HFFc6 (cell line): ENCODE measurements at regions not wholly inside any gene's neighbourhood (a gene's known extent, or its start where the extent isn't known, plus 50 kb on each side); places are given as distances from the start of the nearest gene placed in this dataset.

Source experiments
- DNase-seq: peaks from one replicate; pipeline ENCODE4 v3.0.0-alpha.2; 2018
- H3K27ac Mint-ChIP-seq: 2 replicates; pipeline ENCODE4 v1.8.0; 2020; ENCODE audit warnings: mild to moderate bottlenecking, mixed read lengths
- H3K27me3 Mint-ChIP-seq: 2 replicates; pipeline ENCODE4 v1.8.0; 2021; ENCODE audit warnings: mild to moderate bottlenecking, moderate library complexity, mixed read lengths; ENCODE audit not compliant: insufficient read depth
- H3K36me3 Mint-ChIP-seq: 2 replicates; pipeline ENCODE4 v1.8.0; 2021; ENCODE audit warnings: low read depth, mixed read lengths
- H3K4me1 Mint-ChIP-seq: 2 replicates; pipeline ENCODE4 v1.8.0; 2020; ENCODE audit warnings: low read depth, mixed read lengths
- H3K4me3 Mint-ChIP-seq: 2 replicates; pipeline ENCODE4 v1.8.0; 2020; ENCODE audit warnings: mild to moderate bottlenecking, moderate library complexity, mixed read lengths
- H3K9me3 Mint-ChIP-seq: 2 replicates; pipeline ENCODE4 v1.8.0; 2020; ENCODE audit warnings: mild to moderate bottlenecking, mixed read lengths
- TF ChIP-seq, protein P1 (sequence below): fragments of 200-600 bp; sonication (generic); IDR thresholded peaks from 2 replicates; pipeline ENCODE4 v1.5.0; 2021; ENCODE audit warnings: antibody characterized with exemption, mild to moderate bottlenecking

DNA sequence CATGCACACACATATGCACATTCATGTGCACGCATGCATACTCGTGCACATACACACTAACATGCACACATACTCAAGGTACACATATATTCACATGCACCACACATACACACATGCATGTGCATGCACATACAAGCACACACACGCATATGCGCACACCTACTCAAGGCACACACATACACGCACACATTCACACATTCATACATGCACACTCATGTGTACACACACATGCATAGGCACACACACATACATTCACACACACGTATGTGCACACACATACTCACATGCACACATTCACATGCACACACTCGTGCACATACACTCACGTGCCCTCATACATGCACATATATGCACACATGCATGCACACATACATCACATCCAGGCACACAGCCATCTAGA, 489.0 kb downstream of the MN1 start:
- no peak overlapping the region for H3K27ac Mint-ChIP-seq
- no peaks in the 10 kb centered on the region for H3K36me3 Mint-ChIP-seq

DNA sequence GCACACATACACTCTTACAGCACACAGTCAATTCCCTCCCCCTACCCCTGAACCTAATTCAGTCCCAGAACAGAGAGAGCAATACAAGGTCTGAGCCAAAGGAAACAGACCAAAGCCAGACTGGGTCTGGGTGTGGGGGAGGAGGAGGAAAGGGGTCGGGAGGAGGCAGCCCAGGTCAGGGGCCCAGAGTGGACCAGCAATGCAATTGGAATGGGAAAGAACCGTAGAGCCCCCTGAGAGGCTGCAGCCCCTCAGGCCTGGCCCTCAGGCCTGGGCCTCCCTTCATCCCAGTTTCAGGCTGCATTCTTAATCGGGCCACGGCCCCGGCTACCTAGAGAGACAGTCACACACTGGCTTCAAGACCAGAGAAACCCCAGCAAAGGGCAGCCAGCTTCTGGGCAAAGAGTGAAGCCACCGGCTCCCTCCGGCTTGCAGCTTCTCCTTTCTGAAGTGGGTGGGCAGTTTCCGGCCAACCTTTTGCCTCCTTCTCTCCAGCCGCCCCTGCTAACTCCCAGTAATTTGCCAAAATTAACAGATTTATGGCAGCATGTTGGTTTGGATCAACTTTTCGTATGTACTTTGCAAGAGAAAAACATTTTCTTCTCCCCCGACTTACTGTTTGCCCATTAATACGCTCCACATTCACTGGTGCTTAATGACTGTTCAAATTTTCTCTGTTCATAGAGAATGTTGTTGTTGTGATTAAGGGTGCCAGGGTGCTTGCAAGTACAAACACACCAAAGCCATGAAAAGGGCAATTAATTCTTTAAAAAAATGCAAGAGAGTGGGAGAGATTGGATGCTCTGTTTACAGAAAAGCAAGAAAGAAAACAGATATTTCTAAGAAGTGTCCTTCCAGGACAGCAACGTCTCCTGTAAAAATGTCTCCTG, 488.3 kb downstream of the MN1 start:
- Mint-ChIP-seq H3K4me3 (no peak overlapping the region), H3K4me1 (peaks cover 6% of the 10 kb centered on the region; the same call in 1 of the 2 replicates), H3K27me3 (peaks cover 23% of the 10 kb centered on the region), H3K9me3 (no peaks in the 10 kb centered on the region), H3K27ac (no peak overlapping the region), H3K36me3 (no peaks in the 10 kb centered on the region)
- no peak for DNase-seq
- TF ChIP-seq, protein P1, sequence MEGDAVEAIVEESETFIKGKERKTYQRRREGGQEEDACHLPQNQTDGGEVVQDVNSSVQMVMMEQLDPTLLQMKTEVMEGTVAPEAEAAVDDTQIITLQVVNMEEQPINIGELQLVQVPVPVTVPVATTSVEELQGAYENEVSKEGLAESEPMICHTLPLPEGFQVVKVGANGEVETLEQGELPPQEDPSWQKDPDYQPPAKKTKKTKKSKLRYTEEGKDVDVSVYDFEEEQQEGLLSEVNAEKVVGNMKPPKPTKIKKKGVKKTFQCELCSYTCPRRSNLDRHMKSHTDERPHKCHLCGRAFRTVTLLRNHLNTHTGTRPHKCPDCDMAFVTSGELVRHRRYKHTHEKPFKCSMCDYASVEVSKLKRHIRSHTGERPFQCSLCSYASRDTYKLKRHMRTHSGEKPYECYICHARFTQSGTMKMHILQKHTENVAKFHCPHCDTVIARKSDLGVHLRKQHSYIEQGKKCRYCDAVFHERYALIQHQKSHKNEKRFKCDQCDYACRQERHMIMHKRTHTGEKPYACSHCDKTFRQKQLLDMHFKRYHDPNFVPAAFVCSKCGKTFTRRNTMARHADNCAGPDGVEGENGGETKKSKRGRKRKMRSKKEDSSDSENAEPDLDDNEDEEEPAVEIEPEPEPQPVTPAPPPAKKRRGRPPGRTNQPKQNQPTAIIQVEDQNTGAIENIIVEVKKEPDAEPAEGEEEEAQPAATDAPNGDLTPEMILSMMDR: no peak

More for the DNA sequence above, 489.0 kb downstream of the MN1 start:
- H3K4me3 Mint-ChIP-seq: no peak overlapping the region
- no peak for DNase-seq
- no peaks in the 10 kb centered on the region for H3K9me3 Mint-ChIP-seq
- peaks cover 19% of the 10 kb centered on the region for H3K27me3 Mint-ChIP-seq
- H3K4me1 Mint-ChIP-seq: no peaks in the 10 kb centered on the region; the same call in 1 of the 2 replicates
- TF ChIP-seq, protein P1: no peak

DNA sequence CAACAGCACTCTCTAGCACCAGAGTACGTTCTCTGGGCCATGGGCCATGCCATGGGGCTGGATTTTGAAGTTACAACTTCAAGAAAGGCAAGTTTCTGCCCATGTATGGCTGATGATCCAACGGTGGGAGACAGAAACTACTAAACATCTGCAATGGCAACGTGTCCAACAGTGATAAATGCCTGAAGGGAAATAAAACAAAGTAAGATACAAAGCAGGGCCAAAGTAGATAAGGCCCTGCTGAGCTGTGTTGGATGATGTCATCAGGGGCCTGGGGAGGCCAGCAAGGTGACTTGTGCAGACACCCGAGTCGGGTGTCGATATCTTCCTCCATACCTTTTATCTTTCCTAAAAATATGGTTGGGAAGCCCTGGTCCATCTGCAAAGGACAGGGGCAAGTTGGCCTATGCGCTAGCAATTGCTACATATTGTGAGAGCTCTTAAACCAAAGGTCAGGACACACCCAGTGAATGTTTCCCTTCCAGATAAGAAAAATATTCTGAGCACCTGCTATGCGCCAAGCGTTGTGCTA, 487.2 kb downstream of the MN1 start:
- no peak overlapping the region for H3K4me3 Mint-ChIP-seq
- peaks cover 24% of the 10 kb centered on the region for H3K27me3 Mint-ChIP-seq
- H3K9me3 Mint-ChIP-seq: no peaks in the 10 kb centered on the region
- no peak for DNase-seq
- no peak overlapping the region for H3K27ac Mint-ChIP-seq
- TF ChIP-seq, protein P1: no peak
- H3K36me3 Mint-ChIP-seq: no peaks in the 10 kb centered on the region
- H3K4me1 Mint-ChIP-seq: peaks cover 8% of the 10 kb centered on the region; the same call in 1 of the 2 replicates

DNA sequence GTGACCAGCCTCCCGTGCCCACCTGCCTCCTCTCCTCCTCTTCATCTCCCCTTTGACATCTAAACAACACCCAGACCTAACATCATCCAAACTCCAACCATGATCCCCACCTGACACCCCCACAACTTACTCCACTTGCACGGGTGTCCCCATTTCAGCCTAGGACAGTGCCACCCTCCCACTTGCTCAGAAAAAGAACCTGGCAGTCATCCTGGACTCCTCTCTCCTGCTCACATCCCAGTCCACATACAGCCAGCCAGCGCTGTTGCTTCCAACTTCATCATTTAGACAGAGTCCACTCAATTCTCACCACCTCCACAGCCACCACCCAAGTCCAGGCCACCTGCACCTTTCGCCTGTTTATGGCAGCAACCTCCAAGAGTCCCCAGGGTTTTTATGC, 485.7 kb downstream of the MN1 start:
- peaks cover 28% of the 10 kb centered on the region for H3K27me3 Mint-ChIP-seq
- H3K36me3 Mint-ChIP-seq: no peaks in the 10 kb centered on the region
- H3K4me3 Mint-ChIP-seq: no peak overlapping the region
- no peaks in the 10 kb centered on the region for H3K9me3 Mint-ChIP-seq
- H3K27ac Mint-ChIP-seq: no peak overlapping the region
- DNase-seq: no peak
- H3K4me1 Mint-ChIP-seq: peaks cover 8% of the 10 kb centered on the region; the same call in 1 of the 2 replicates
- TF ChIP-seq, protein P1: no peak

DNA sequence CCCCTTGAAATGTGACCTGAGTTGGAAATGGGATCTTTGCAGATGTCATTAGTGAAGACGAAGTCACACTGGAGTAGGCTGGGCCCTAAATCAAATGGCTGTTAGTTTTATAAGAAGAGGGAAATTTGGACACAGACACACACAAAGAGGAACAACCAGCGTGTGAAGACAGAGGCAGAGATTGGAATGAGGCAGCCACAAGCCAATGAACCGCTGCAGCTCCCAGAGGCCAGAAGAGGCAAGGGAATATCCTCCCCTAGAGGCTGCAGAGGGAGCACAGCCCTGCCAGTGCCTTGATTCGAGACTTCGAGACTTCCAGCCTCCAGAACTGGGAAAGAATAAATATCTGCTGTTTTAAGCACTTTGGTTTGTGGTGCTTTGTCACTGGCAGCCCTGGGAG, 484.5 kb downstream of the MN1 start:
- no peak for DNase-seq
- Mint-ChIP-seq H3K4me3 (no peak overlapping the region), H3K36me3 (no peaks in the 10 kb centered on the region), H3K27me3 (peaks cover 37% of the 10 kb centered on the region), H3K9me3 (no peaks in the 10 kb centered on the region), H3K4me1 (peaks cover 8% of the 10 kb centered on the region; the same call in 1 of the 2 replicates), H3K27ac (no peak overlapping the region)
- TF ChIP-seq, protein P1: peak; percentile 23; the same call in 1 of the 2 replicates
